ENCODE measurements at regions not wholly inside any gene's neighbourhood (a gene's known extent, or its start where the extent isn't known, plus 50 kb on each side); places are given as distances from the start of the nearest gene placed in this dataset.

DNA sequence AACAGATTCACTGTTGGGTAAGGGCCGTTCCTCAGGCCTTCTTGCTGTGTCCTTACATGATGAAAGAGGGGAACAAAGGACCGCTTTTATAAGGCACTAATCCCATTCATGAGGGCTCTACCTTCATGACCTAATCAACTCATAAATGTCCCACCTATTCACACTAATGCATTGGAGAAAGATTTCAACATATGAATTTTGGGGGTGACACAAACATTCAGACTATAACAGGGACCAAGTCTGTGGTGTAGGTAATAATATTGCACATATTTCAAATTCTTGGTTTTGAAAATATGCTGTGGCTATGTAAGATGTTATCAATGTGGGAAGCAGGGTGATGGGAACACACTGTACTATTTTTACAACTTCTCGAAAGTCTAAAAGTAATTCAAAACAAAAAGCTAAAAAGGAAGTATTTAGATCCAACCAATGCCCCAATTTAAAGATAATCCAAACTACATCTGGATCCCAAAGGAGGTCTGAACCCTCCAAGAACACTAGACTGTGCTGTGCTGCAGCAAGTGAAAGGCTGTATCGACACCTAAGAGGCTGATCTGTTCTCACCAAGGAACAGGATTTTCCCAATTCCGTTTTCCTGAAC lies 82.4 kb upstream of the TGIF1 start:
- TF ChIP-seq, protein P1, sequence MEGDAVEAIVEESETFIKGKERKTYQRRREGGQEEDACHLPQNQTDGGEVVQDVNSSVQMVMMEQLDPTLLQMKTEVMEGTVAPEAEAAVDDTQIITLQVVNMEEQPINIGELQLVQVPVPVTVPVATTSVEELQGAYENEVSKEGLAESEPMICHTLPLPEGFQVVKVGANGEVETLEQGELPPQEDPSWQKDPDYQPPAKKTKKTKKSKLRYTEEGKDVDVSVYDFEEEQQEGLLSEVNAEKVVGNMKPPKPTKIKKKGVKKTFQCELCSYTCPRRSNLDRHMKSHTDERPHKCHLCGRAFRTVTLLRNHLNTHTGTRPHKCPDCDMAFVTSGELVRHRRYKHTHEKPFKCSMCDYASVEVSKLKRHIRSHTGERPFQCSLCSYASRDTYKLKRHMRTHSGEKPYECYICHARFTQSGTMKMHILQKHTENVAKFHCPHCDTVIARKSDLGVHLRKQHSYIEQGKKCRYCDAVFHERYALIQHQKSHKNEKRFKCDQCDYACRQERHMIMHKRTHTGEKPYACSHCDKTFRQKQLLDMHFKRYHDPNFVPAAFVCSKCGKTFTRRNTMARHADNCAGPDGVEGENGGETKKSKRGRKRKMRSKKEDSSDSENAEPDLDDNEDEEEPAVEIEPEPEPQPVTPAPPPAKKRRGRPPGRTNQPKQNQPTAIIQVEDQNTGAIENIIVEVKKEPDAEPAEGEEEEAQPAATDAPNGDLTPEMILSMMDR (IDR thresholded peaks at IDR 0.05) = no peak
- TF ChIP-seq POLR2A (IDR thresholded peaks at IDR 0.05) = no peak

Measured in testis (tissue), 2 donors.